Heart left ventricle (tissue), 16 donors: ENCODE measurements at regions not wholly inside any gene's neighbourhood (a gene's known extent, or its start where the extent isn't known, plus 50 kb on each side); places are given as distances from the start of the nearest gene placed in this dataset.

ENCODE experiments used
- ATAC-seq, 4 donors: fragments of 200-7000 bp; cut with Tn5 transposase; one replicate each; pipeline ENCODE4 v1.9.1; 2020 to 2022; ENCODE audit warnings: moderate library complexity in 4 of 4, mild to moderate bottlenecking in 3 of 4, moderate number of reproducible peaks in 1 of 4
- DNase-seq, 5 donors: peaks; one replicate each; pipeline ENCODE4 v3.0.0-alpha.2; 2020
- H3K27ac ChIP-seq, 12 donors: fragments of 200-600 bp; sonication (generic) in 4 of 12; one replicate each; pipeline versions ENCODE4 v1.5.0 to v1.8.0; 2016 to 2022; ENCODE audit warnings: mild to moderate bottlenecking in 2 of 12
- H3K27me3 ChIP-seq, 9 donors: fragments of 200-600 bp; sonication (generic) in 2 of 9; one replicate each; pipeline versions ENCODE4 v1.5.1 to v1.8.0; 2016 to 2022; ENCODE audit warnings: mild to moderate bottlenecking in 3 of 9
- H3K36me3 ChIP-seq, 9 donors: fragments of 200-600 bp; sonication (generic) in 2 of 9; one replicate each; pipeline versions ENCODE4 v1.5.0 to v1.8.0; 2018 to 2022; ENCODE audit warnings: mild to moderate bottlenecking in 2 of 9
- H3K4me1 ChIP-seq, 12 donors: fragments of 200-600 bp; sonication (generic) in 4 of 12; one replicate each; pipeline versions ENCODE4 v1.5.0 to v1.8.0; 2016 to 2022; ENCODE audit warnings: mild to moderate bottlenecking in 3 of 12
- H3K4me3 ChIP-seq, 12 donors: fragments of 200-600 bp; sonication (generic) in 4 of 12; one replicate each; pipeline versions ENCODE4 v1.5.0 to v1.8.0; 2017 to 2022; ENCODE audit warnings: mild to moderate bottlenecking in 9 of 12, moderate library complexity in 4 of 12
- H3K9me3 ChIP-seq, 12 donors: fragments of 200-600 bp; sonication (generic) in 4 of 12; one replicate each; pipeline versions ENCODE4 v1.5.0 to v1.8.0; 2016 to 2022; ENCODE audit warnings: mild to moderate bottlenecking in 1 of 12
- CTCF ChIP-seq, 12 donors: fragments of 200-600 bp; sonication (generic) in 4 of 12; IDR thresholded peaks; one replicate each; pipeline versions ENCODE4 v1.5.0 to v1.8.0; 2018 to 2022; ENCODE audit warnings: antibody characterized with exemption in 12 of 12, mild to moderate bottlenecking in 5 of 12
- POLR2A ChIP-seq, 2 donors: fragments of 450-650 bp; IDR thresholded peaks; one replicate each; pipeline ENCODE4 v1.6.1; 2017; ENCODE audit warnings: antibody characterized with exemption in 2 of 2, mild to moderate bottlenecking in 2 of 2, moderate library complexity in 2 of 2
- WGBS, 4 donors: extraction: QIAGEN DNeasy Blood & Tissue Kit in 2 of 4; methylation state at CpG; one replicate each; pipeline versions ENCODE4 v1.1.5 to v1.1.7; 2013 to 2018; 5-methylcytosine and 5-hydroxymethylcytosine counted together
- intact Hi-C, 10 donors: fragments of 100-400 bp; cut with DNase I; formaldehyde crosslinking; loops; one replicate each; pipeline versions ENCODE4 v1.11.1 to v1.14.2; 2022
- donor health status: ischemic (EF 13 %, LVEDD 7.1; RV severe dilation, severe dysfunction).
- donor health status: healthy with polysubstance abuse.
- donor health status: DM: no; HTN: yes; CAD: no.
- donor health status: DM: no; HTN: no; CAD: no.
- donor health status: ischemic (EF 25% LVEDD 6.9; RV normal size, moderate dysfunction).
- donor health status: ischemic (EF 25% LVEDD 5.7; RV mildly dilated, moderate dysfunction).
- donor health status: healthy.
- donor health status: DM: yes; HTN: yes; CAD: no.
- donor health status: ischemic (EF 35%, LVEDD 5.7; RV mildly dilated, moderate dysfunction).
- donor health status: nonischemic (EF 11% LVEDD 7.7; RV severe dilation, severe dysfunction).
- donor health status: DM: yes; HTN: yes; CAD: no.
- donor health status: PGD.
- donor health status: ischemic (EF 29% LVEDD 5.4; RV normal size, mild dysfunction).
- donor health status: nonischemic (EF 23%, LVEDD 6.1; RV moderate dilation, normal function).

DNA sequence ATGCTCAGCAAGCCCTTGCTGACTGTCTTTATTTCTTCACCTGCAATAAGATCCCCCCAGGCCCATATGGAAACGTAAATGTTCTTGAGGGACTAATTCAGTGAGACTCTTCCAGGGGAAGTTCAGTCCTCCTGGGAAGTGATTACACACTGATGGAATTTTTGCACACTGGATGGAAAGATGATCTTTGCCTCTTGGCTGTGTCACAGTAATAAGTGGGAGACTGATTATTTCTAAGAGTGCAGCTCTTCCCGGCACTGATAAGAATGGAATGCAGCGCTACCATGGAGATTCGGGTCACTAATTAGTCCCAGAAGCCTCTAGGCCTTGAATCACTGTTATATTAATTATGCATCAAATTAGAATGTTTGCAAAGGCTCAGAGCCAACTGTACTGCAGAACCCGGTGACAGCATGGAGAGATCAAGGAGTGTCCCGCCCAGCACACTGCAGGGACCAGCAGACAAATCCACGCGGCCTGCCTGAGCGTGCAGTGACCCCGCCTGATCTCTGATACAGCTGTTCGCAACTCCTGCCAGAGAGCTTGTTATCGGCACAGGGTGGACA lies 178.3 kb downstream of the SNX19 start:
- H3K36me3 ChIP-seq, result no peaks in the 10 kb centered on the region
- TF ChIP-seq POLR2A (IDR thresholded peaks at IDR 0.05) (no peak), CTCF (IDR thresholded peaks at IDR 0.05) (no peak)
- 4 to 13% (median 5%) methylated on average over 11 to 12 of the region's 12 CpGs for whole genome bisulfite sequencing, 4 donors
- ATAC-seq, result peak; percentile 93 to 98 (median 96)
- peak overlapping the region in 10 of 12 donors; percentile 7 to 74 (median 54) for H3K27ac ChIP-seq
- intact Hi-C loops, result loop anchor here in 4 of 10 donors (5.0 to 10.0 kb wide), 4 partner anchors 213 to 301 kb away; no protein-coding TSS in a partner anchor
- H3K4me1 ChIP-seq, result peaks cover 3 to 24% (median 18%) of the 10 kb centered on the region in 12 donors
- peak overlapping the region in 3 of 12 donors; percentile 1 to 12 (median 5) for H3K4me3 ChIP-seq
- peak; percentile 79 to 89 (median 84) for DNase-seq
- no peaks in the 10 kb centered on the region for H3K27me3 ChIP-seq
- H3K9me3 ChIP-seq, result peaks cover 0 to 54% (median 18%) of the 10 kb centered on the region in 12 donors

DNA sequence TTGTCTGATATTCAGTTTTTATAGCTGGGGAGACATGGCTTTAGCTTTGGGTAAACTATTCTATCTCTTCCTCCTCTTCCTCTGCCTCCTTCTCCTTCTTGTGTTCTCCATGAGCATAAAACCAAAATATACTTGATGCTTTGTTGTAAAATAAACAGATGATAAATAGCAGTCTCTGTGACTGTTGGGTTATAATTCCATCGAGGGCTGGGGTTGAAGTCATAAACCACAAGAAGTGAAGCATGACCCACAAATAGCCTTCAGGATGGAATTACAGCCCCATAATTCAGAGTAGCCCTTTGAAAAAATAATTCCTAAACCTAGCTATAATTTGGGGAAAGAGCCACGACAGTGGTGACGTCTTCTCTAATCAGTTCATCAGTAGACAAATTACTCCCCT lies 177.7 kb downstream of the SNX19 start:
- intact Hi-C loops, result loop anchor here in 4 of 10 donors (5.0 to 10.0 kb wide), 4 partner anchors 214 to 301 kb away; no protein-coding TSS in a partner anchor
- Histone ChIP-seq H3K27me3 (no peaks in the 10 kb centered on the region), H3K9me3 (peaks cover 0 to 52% (median 18%) of the 10 kb centered on the region in 12 donors), H3K4me3 (peak overlapping the region in 1 of 12 donors; percentile 12), H3K36me3 (no peaks in the 10 kb centered on the region), H3K27ac (peak overlapping the region in 9 of 12 donors; percentile 7 to 74 (median 54)), H3K4me1 (peaks cover 3 to 24% (median 18%) of the 10 kb centered on the region in 12 donors)
- WGBS, 4 donors, result 74 to 85% (median 77%) methylated on average over 3 of the region's 3 CpGs
- no peak for TF ChIP-seq CTCF (IDR thresholded peaks at IDR 0.05)
- TF ChIP-seq POLR2A (IDR thresholded peaks at IDR 0.05), result no peak
- ATAC-seq, result peak in 1 of 4 donors; percentile 6
- no peak for DNase-seq

- intact Hi-C loops, result no loop called here
- no peak for TF ChIP-seq POLR2A (IDR thresholded peaks at IDR 0.05)
- no peak for ATAC-seq
- Histone ChIP-seq H3K36me3 (no peaks in the 10 kb centered on the region), H3K27ac (no peak overlapping the region), H3K4me3 (no peak overlapping the region), H3K4me1 (peaks cover 3 to 24% (median 18%) of the 10 kb centered on the region in 12 donors), H3K9me3 (peaks cover 0 to 34% (median 16%) of the 10 kb centered on the region in 12 donors), H3K27me3 (no peaks in the 10 kb centered on the region)
- 96 to 97% (median 96%) methylated on average over 4 of the region's 4 CpGs for WGBS, 4 donors
- DNase-seq, result no peak
Observed at GRCh38 chr11:130740819-130741218, 175.5 kb downstream of the SNX19 start.

GRCh38 chr11:130744794-130745193 lies 171.5 kb downstream of the SNX19 start:
- ATAC-seq (no peak), DNase-seq (no peak)
- intact Hi-C loops, result no loop called here
- peaks cover 0 to 31% (median 16%) of the 10 kb centered on the region in 12 donors for H3K9me3 ChIP-seq
- WGBS, 4 donors, result 85 to 91% (median 90%) methylated on average over 3 of the region's 3 CpGs
- H3K4me1 ChIP-seq, result no peaks in the 10 kb centered on the region
- no peak overlapping the region for H3K27ac ChIP-seq
- no peak for TF ChIP-seq CTCF (IDR thresholded peaks at IDR 0.05)
- no peak for TF ChIP-seq POLR2A (IDR thresholded peaks at IDR 0.05)
- H3K36me3 ChIP-seq, result no peaks in the 10 kb centered on the region
- no peak overlapping the region for H3K4me3 ChIP-seq
- no peaks in the 10 kb centered on the region for H3K27me3 ChIP-seq
